ENCODE measurements at regions not wholly inside any gene's neighbourhood (a gene's known extent, or its start where the extent isn't known, plus 50 kb on each side); places are given as distances from the start of the nearest gene placed in this dataset.

DNA sequence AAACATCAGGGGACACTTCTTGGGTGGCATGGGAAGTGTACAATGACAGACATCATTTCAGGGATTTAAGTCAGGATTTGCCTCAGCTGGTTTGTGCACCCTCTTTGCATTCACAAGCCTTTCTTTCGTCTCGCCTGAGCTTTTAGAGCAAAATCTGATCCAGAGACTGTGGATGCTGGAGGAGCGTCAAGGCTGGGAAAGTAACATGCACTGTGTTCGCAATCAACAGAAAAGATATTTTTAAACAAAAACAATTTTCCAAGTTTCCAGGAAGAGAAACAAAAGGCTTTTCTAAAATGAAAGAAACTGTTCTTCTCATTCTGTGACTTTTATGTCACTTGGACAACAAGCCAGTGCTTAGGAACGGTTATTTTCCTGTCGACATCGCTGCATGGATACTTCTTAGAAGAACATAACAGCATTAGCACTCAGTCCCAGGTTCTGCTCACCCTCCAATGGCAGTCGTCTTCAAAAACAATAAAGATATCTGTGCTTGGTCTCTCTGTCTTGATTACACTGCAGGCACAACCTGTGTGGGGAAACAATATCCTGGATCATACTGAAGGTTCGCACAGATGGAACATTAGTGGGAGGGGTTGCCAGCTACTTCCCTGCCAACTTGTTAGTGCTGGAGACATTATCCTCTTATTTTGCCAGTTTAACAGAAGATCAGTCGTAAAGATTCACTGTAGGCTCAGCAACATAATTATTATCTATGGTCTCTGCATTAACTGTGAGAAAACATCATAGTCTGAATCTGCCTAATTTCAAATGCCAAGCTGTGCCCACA lies 403.3 kb upstream of the ATP2B1 start:
- DNase-seq, result peak; percentile 13

DNA sequence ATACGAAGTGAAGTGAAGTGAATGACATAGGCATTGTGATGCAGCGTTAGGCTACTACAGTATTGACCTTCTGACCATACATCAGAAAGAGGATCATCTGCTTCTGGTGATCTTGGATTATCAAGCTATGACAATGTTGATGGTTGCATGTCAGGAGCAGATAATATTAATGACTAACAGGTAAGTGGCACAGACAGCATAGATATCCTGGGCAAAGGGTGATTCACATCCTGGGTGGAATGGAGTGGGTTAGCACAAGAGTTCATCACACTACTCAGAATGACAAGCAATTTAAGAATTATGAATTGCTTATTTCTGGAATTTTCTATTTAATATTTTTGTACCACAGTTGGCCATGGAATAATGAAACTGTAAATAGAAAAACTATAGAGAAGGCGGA lies 397.9 kb upstream of the ATP2B1 start:
- DNase-seq, result no peak

GRCh38 chr12:90102957-90103652 lies 394.5 kb upstream of the ATP2B1 start:
- DNase-seq, result peak; percentile 47

DNA sequence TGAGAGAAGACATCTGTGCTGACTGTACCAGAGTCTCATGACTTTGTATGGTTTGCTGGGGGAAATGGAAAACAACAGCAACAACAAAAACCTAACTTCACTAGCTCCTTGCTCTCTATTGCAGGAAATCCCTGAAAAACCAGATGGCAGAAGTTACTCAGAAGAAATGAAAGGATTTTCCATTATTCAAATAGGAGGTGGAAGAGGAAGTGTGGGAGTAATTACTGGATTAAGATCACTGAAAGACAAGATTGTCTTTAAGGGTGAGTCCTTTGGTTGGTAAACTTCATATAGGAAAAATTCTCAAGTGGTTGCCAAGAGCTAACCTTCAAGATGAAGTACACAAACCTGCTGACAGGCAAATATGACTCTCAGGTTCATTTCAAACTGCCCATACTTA lies 391.9 kb upstream of the ATP2B1 start:
- no peak for DNase-seq

- DNase-seq, result no peak
Observed at GRCh38 chr12:90099288-90099687, 390.6 kb upstream of the ATP2B1 start.

DNA sequence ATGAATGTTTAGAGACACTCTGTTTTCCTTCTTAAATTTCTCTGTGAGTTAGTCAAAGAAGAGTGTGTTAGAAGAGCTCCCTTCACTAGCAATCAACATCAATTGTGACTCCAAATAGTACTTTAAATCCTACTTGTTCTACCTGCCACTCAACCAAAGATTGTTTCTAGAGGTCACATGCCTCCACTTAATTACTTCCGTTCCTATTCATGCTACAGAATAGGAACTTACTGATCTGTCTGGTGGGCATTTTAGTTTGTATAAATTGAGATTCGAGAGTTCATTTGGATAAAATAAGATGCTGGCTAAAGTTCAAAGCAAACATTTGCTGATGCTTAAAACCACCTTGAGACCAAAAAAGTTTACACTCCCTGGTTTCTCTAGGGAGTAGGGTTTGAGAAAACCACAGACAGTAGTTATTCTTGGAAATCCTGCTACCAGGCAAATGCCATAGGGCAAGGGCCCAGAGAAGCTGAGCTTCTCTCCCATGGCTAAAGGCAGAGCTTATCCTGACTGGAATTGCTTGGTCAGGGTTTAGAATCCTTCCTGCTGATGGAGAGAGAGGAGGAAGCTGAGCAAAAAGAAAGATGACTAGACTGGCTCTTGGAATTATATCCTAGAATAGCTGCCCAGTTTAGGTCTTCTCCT lies 389.6 kb upstream of the ATP2B1 start:
- peak; percentile 46 for DNase-seq

DNA sequence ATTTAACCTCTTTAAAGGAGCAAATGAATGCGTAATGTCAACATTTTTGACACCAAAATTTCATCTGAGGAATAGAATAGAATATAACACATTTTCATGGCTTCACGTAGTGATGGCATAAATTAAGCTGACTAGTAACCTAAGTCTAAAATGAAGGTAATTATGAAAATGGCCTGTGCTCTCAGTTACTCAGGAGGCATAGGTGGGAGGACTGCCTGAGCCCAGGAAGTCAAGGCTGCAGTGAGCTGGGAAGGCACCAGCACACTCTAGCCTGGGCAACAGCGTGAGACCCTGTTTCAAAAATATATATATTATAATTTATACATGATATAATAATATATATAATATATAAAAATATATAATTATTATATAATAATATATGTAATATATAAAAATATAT lies 383.2 kb upstream of the ATP2B1 start:
- DNase-seq, result no peak

DNA sequence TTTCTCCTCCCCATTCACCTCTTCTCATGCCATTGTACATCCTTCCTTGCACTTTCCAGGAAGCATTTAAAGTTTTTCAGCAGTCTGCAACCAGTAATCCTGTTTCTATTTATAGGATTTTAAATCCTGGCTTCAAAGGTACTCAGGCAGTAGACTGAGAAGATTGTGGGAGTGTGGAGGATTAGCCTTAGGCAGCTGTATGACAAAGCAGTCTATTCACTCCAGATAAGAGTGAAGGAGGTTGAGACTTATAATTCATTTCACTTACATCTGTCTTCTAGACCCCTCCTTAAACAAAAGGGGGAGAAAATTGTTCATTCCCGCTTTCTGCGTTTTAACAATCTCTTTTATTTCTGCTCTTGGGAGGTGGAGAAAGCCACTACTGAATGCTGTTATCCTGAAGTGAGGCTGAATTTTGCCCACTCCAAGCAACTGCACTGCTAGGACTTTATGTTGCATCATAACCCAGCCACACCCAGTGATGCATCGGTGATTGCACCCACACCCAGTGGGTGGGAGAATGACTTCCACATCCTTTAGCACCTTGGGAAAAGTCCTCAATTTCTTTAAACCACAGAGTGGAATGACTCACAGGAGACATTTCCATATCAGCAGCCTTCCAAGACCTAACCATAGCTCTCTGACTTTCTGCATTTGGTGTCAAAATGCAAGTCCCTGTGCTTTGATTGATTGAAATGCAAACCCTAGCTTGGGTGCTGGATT lies 382.5 kb upstream of the ATP2B1 start:
- peak; percentile 46 for DNase-seq

GRCh38 chr12:90086281-90086680 lies 377.6 kb upstream of the ATP2B1 start:
- no peak for DNase-seq

- peak; percentile 17 for DNase-seq
Observed at GRCh38 chr12:90085494-90086274, 377.0 kb upstream of the ATP2B1 start.

- DNase-seq, result no peak
Observed at GRCh38 chr12:90084018-90084417, 375.4 kb upstream of the ATP2B1 start.

- DNase-seq, result no peak
Observed at GRCh38 chr12:90080616-90081015, 372.0 kb upstream of the ATP2B1 start.

DNA sequence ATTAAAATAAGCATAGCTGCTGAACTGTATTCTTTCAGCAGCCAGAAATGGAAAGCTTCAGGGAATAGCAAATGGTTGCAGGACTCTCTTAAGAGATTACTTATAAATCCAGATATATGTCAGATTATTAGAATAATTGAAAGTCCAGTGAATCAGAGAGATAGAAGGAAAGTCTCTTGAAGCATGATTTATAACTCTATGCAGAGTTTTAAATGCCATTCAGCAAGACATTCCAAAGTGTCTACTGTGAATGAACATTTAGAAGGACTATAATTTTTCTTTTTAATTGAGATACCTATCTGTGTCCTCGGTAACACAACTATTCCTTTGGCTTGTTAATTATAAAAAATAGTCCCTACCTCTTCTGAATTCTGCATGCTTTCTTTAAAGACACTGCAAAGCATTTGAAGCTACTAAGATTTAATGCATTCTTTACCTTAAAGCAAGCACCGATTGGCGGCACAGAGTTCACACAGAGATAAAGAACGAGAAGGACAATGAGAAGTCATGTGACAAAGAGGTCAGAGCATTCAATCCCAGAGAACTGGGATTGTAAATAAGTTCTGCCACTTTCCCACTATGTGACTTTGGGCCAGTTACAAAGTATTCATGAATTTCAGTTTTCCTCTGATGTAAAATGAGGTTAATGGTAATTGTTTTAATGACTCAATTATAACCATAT lies 371.0 kb upstream of the ATP2B1 start:
- no peak for DNase-seq

- no peak for DNase-seq
Observed at GRCh38 chr12:90078344-90078743, 369.7 kb upstream of the ATP2B1 start.

- no peak for DNase-seq
Observed at GRCh38 chr12:90077756-90078155, 369.1 kb upstream of the ATP2B1 start.

DNA sequence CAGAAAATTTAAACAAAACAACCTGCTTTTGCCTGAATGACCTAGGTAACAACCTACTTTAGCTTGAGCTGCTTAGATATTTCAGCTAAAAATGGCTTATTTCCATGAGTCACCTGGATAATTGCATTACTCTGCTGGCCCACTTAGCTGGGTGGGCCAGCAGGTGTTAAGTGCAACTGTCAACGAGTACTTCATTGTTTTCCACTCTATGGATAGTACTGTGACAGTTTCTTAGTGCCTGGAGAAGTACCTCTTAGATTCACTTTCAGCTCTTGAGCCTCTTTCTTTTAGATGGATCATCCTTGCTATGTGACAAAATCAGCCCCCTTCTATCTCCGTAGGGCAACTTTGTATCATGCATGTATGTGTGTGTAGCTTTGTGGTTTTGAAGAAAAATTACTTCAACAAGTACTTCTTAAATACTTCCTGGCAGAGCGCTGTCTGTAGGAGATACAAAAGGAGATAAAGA lies 368.2 kb upstream of the ATP2B1 start:
- DNase-seq, result no peak

DNA sequence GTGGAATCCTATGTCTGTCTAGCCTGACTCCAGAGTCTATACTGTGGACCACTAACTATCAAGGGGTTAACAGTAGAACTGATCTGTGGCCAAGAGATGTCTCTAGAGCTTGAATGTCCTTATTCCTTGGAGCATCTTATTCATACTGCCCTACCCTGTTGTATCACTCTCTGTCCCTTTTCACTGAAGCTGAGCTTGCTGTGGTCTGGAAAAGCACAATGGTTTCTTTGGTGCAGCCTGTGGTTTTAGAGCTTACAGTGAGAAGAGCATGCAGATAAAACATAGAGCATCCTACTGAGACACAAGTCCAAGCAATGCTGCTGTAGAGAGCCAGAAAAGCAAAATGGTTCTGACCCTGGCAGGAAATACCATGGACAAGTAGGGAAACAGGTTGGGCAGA lies 367.0 kb upstream of the ATP2B1 start:
- DNase-seq, result no peak

DNA sequence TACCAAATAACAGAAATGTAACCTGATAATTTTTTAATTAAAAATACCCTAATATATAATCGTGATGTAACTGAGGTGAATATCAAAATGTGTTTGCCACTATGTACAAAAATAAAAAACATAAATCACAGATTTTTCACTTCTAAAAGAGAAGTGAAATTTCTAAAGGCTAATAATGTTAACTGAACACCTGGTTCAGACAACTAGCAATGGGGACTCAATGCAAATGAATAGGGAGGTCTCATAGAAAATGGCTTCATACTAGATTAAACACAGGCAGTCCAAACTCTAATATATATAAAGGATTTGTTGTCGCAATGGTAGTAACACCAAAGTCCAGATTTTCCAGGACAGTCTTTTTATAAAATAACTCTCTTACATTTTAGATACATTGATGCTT lies 365.4 kb upstream of the ATP2B1 start:
- DNase-seq, result no peak

DNA sequence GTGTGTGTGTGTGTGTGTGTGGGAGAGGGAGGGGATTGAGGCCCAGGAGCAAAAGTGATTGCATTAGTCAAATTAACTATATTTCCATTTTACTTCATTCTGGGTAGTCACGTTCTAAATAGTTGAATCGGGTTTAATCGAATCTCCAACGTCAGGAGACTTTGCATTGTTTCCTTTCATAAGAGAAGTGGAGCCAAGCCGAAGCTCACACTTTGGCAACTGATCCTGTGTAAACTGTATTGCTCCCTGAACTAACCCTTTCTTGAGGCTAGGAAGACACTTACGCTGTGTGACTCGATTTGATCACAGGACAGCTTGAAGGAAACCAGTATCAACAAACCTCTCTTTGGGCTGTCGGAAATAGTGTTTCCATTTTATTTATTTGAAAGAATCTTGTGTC lies 363.4 kb upstream of the ATP2B1 start:
- DNase-seq, result no peak

DNA sequence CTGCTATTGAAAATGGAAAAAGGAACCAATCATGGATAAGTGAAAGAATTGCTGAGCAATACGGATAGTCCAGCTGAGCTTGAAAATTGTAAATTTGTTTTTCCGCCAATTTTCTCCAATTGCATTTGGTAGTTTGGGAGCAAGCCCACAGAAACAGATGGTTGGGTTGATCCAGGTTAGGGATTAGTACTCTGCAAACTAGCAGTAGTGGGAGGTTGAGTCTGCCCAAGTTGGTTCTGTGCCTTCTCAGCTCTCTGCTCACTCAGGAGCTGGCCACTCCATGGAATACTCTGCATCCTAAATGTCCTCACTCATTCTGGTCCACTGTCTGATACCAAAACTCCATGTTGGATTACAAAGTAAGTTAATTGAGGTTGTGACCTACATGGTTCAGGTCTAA lies 361.1 kb upstream of the ATP2B1 start:
- no peak for DNase-seq

DNA sequence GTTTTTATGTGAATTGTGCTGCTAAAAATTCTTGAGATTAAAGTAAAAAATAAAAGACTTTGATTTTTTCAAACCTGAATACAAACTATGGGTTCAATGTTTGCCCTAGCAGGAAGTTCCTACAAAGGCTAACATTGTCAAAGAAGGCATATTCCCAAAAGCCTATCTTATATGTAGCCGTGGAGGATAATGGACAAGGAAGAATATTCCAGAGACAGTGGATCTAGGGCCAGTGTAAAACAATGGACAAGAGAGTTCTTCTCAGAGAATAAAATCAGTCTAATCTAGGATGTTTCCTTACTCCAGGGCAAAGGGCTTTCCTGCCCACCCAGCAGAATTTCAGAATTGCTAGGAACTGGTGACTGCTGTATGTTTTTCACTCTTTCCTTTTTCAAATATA lies 359.2 kb upstream of the ATP2B1 start:
- no peak for DNase-seq

Data from eye (tissue), 1 donor.